Vagina (tissue), 2 donors: ENCODE measurements at regions not wholly inside any gene's neighbourhood (a gene's known extent, or its start where the extent isn't known, plus 50 kb on each side); places are given as distances from the start of the nearest gene placed in this dataset.

ENCODE experiments used
- DNase-seq, 2 donors: peaks; one replicate each; pipeline ENCODE4 v3.0.0-alpha.2; 2017; ENCODE audit errors: extremely low spot score in 2 of 2
- H3K27ac ChIP-seq: fragments of 200-600 bp; sonication (generic); one replicate; pipeline ENCODE4 v1.5.1; 2019
- H3K27me3 ChIP-seq: fragments of 200-600 bp; sonication (generic); one replicate; pipeline ENCODE4 v1.5.1; 2019
- H3K36me3 ChIP-seq, 2 donors: fragments of 200-600 bp; sonication (generic); one replicate each; pipeline ENCODE4 v1.5.1; 2017 to 2019
- H3K4me1 ChIP-seq: fragments of 200-600 bp; sonication (generic); one replicate; pipeline ENCODE4 v1.5.1; 2019
- H3K4me3 ChIP-seq, 2 donors: fragments of 200-600 bp; sonication (generic); 1 replicate in 1 of 2; 2 replicates in 1 of 2; pipeline ENCODE4 v1.5.1; 2016 to 2019
- H3K9me3 ChIP-seq: fragments of 200-600 bp; sonication (generic); one replicate; pipeline ENCODE4 v1.5.1; 2019
- CTCF ChIP-seq, 3 experiments: fragments of 450-650 bp in 2 of 3; fragments of 200-600 bp in 1 of 3; sonication (generic) in 1 of 3; IDR thresholded peaks; one replicate each; pipeline ENCODE4 v1.5.1; 2017 to 2019; ENCODE audit warnings: antibody characterized with exemption in 3 of 3, mild to moderate bottlenecking in 2 of 3, moderate library complexity in 2 of 3
- POLR2A ChIP-seq, 2 donors: fragments of 450-650 bp; IDR thresholded peaks; one replicate each; pipeline ENCODE4 v1.6.1; 2017; ENCODE audit warnings: antibody characterized with exemption in 2 of 2, mild to moderate bottlenecking in 2 of 2, moderate library complexity in 2 of 2
- POLR2AphosphoS5 ChIP-seq, 2 donors: sonication (generic); formaldehyde crosslinking; IDR thresholded peaks; one replicate each; pipeline ENCODE4 v1.9.0; 2017; ENCODE audit warnings: antibody characterized with exemption in 2 of 2, mild to moderate bottlenecking in 2 of 2, low read depth in 1 of 2; ENCODE audit not compliant: insufficient read depth in 1 of 2
- intact Hi-C: fragments of 100-400 bp; cut with DNase I; formaldehyde crosslinking; loops from one replicate; pipeline ENCODE4 v1.15.1; 2023

- TF ChIP-seq POLR2A (IDR thresholded peaks at IDR 0.05) (no peak), CTCF (IDR thresholded peaks at IDR 0.05) (no peak), POLR2AphosphoS5 (IDR thresholded peaks at IDR 0.05; ENCODE audit: insufficient read depth in 1 of 2, low read depth in 1 of 2) (no peak)
- no peak overlapping the region for H3K27ac ChIP-seq
- no peak for DNase-seq
- H3K9me3 ChIP-seq = no peaks in the 10 kb centered on the region
- H3K4me3 ChIP-seq = no peak overlapping the region
- no peaks in the 10 kb centered on the region for H3K27me3 ChIP-seq
- H3K36me3 ChIP-seq = no peaks in the 10 kb centered on the region
- intact Hi-C loops = no loop called here
- no peaks in the 10 kb centered on the region for H3K4me1 ChIP-seq
Observed at GRCh38 chr22:47898946-47899345, 1136.5 kb downstream of the TBC1D22A start.

- TF ChIP-seq CTCF (IDR thresholded peaks at IDR 0.05) = no peak
- TF ChIP-seq POLR2A (IDR thresholded peaks at IDR 0.05) = no peak
- TF ChIP-seq POLR2AphosphoS5 (IDR thresholded peaks at IDR 0.05; ENCODE audit: insufficient read depth in 1 of 2, low read depth in 1 of 2) = no peak
- H3K27ac ChIP-seq = no peak overlapping the region
- no peak for DNase-seq
- intact Hi-C loops = loop anchor here (2.0 kb wide), 1 partner anchor 19 kb away; no protein-coding TSS in a partner anchor
- H3K4me1 ChIP-seq = no peaks in the 10 kb centered on the region
- no peaks in the 10 kb centered on the region for H3K9me3 ChIP-seq
- H3K4me3 ChIP-seq = no peak overlapping the region
- H3K27me3 ChIP-seq = no peaks in the 10 kb centered on the region
- no peaks in the 10 kb centered on the region for H3K36me3 ChIP-seq
Observed at GRCh38 chr22:47891609-47892008, 1129.2 kb downstream of the TBC1D22A start.

- Histone ChIP-seq H3K36me3 (no peaks in the 10 kb centered on the region), H3K9me3 (no peaks in the 10 kb centered on the region), H3K27ac (no peak overlapping the region), H3K4me3 (no peak overlapping the region), H3K4me1 (no peaks in the 10 kb centered on the region), H3K27me3 (no peaks in the 10 kb centered on the region)
- DNase-seq = no peak
- intact Hi-C loops = no loop called here
- no peak for TF ChIP-seq CTCF (IDR thresholded peaks at IDR 0.05)
- TF ChIP-seq POLR2AphosphoS5 (IDR thresholded peaks at IDR 0.05; ENCODE audit: insufficient read depth in 1 of 2, low read depth in 1 of 2) = no peak
- no peak for TF ChIP-seq POLR2A (IDR thresholded peaks at IDR 0.05)
Observed at GRCh38 chr22:47888817-47889216, 1126.4 kb downstream of the TBC1D22A start.

GRCh38 chr22:47884775-47885174 is 1122.3 kb downstream of the TBC1D22A start:
- intact Hi-C loops = no loop called here
- Histone ChIP-seq H3K27ac (no peak overlapping the region), H3K9me3 (no peaks in the 10 kb centered on the region), H3K36me3 (no peaks in the 10 kb centered on the region), H3K4me3 (no peak overlapping the region), H3K27me3 (no peaks in the 10 kb centered on the region), H3K4me1 (no peaks in the 10 kb centered on the region)
- TF ChIP-seq POLR2AphosphoS5 (IDR thresholded peaks at IDR 0.05; ENCODE audit: insufficient read depth in 1 of 2, low read depth in 1 of 2) = no peak
- no peak for TF ChIP-seq POLR2A (IDR thresholded peaks at IDR 0.05)
- no peak for TF ChIP-seq CTCF (IDR thresholded peaks at IDR 0.05)
- no peak for DNase-seq

GRCh38 chr22:47884200-47884599 is 1121.8 kb downstream of the TBC1D22A start:
- H3K4me1 ChIP-seq = no peaks in the 10 kb centered on the region
- intact Hi-C loops = no loop called here
- TF ChIP-seq POLR2A (IDR thresholded peaks at IDR 0.05) = no peak
- no peak for TF ChIP-seq CTCF (IDR thresholded peaks at IDR 0.05)
- TF ChIP-seq POLR2AphosphoS5 (IDR thresholded peaks at IDR 0.05; ENCODE audit: insufficient read depth in 1 of 2, low read depth in 1 of 2) = no peak
- no peak overlapping the region for H3K4me3 ChIP-seq
- DNase-seq = no peak
- no peaks in the 10 kb centered on the region for H3K27me3 ChIP-seq
- no peaks in the 10 kb centered on the region for H3K9me3 ChIP-seq
- no peak overlapping the region for H3K27ac ChIP-seq
- no peaks in the 10 kb centered on the region for H3K36me3 ChIP-seq
